ENCODE measurements at regions not wholly inside any gene's neighbourhood (a gene's known extent, or its start where the extent isn't known, plus 50 kb on each side); places are given as distances from the start of the nearest gene placed in this dataset.

DNA sequence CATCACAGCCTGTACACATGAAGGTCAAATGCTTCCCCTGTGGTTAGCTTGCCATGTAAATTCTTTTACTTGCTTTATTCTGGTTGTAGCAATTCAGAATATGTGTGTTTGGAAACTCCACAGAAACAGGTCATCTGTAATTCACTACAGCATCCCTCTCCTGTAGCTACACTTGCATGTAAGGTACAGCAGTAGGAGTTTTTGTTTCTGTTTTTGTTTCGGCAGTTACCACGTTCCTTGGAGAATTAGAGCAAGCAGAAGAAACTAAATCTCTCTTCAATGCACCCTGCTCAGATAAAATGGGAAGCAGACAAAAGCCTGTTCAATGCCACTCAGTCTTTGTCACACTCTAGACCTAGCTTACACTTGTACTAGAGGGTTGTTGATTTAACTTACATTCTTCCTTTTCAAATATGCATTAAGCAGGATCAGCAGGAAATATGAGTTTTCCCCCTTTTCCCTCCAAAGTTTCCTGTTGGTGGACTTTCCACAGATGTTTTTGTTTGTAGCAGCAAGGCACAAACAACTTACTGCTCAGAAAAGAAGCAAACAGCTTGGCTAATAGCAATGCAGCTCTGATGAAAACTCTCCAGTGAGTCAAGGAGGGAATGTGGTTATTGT, 80.9 kb downstream of the YIPF5 start:
- H3K4me3 ChIP-seq (ENCODE audit: low read depth, low read length) = no peak overlapping the region
- TF ChIP-seq, protein P1, sequence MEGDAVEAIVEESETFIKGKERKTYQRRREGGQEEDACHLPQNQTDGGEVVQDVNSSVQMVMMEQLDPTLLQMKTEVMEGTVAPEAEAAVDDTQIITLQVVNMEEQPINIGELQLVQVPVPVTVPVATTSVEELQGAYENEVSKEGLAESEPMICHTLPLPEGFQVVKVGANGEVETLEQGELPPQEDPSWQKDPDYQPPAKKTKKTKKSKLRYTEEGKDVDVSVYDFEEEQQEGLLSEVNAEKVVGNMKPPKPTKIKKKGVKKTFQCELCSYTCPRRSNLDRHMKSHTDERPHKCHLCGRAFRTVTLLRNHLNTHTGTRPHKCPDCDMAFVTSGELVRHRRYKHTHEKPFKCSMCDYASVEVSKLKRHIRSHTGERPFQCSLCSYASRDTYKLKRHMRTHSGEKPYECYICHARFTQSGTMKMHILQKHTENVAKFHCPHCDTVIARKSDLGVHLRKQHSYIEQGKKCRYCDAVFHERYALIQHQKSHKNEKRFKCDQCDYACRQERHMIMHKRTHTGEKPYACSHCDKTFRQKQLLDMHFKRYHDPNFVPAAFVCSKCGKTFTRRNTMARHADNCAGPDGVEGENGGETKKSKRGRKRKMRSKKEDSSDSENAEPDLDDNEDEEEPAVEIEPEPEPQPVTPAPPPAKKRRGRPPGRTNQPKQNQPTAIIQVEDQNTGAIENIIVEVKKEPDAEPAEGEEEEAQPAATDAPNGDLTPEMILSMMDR (IDR thresholded peaks at IDR 0.05; ENCODE audit: borderline replicate concordance, insufficient read depth, low read depth, low read length) = no peak

DNA sequence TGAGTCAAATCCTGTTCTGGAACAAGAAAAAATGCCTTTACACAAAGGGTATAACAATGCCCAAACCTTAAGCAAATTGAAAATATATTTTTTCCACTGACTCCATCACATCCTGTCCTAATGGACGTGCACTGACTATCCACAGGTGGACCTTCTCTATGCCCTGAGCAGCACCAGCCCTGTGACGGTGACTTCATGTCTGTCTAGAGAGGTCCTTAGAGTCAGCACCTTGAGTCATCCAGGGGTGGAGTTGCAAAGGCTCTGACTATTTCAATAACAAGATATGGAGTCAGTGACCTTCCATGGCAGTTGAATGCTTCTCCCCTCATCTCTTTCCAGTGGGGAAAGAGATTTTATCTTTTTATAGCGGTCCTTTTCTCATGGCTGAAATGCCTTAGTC, 78.0 kb downstream of the YIPF5 start:
- TF ChIP-seq, protein P1 (IDR thresholded peaks at IDR 0.05; ENCODE audit: borderline replicate concordance, insufficient read depth, low read depth, low read length) = no peak
- H3K4me3 ChIP-seq (ENCODE audit: low read depth, low read length) = no peak overlapping the region

DNA sequence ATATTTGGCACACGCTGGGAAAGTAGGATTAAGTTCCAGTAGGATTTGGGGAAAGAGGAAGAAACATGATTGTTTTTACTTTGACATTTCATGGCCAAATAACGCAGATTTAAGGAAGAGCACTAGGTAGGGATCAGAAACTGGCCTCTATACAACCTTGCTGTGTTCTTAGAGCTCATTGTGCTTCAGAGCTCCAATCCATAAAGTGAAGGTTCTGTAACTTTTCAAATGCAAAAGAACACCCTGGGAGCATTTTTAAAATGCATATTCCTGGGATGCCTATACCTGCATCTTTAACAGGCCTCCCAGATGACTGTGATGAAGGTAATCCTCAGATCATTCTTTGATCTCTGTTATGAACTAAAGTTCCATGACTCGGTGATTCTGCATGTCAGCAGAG, 77.1 kb downstream of the YIPF5 start:
- no peak overlapping the region for H3K4me3 ChIP-seq (ENCODE audit: low read depth, low read length)
- TF ChIP-seq, protein P1 (IDR thresholded peaks at IDR 0.05; ENCODE audit: borderline replicate concordance, insufficient read depth, low read depth, low read length) = no peak

DNA sequence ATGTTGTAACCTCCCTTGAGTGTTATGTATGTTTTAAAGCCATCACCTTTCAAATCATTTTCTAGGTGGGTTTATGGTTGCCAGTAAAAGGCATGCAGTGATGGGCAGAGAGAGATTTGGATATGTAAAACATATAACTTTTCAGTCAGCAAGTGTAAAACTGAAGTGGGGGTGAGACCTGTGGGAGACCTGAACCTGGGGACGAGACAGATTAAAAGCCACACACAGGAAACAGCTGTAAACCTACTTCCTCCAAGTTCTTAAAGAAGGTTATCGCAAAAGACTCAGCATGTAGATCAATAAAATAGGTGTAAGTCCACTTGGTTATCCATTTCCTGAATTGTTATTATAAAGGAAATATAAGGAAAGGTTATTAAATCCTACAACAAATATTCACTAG, 76.6 kb downstream of the YIPF5 start:
- TF ChIP-seq, protein P1 (IDR thresholded peaks at IDR 0.05; ENCODE audit: borderline replicate concordance, insufficient read depth, low read depth, low read length) = no peak
- H3K4me3 ChIP-seq (ENCODE audit: low read depth, low read length) = no peak overlapping the region

DNA sequence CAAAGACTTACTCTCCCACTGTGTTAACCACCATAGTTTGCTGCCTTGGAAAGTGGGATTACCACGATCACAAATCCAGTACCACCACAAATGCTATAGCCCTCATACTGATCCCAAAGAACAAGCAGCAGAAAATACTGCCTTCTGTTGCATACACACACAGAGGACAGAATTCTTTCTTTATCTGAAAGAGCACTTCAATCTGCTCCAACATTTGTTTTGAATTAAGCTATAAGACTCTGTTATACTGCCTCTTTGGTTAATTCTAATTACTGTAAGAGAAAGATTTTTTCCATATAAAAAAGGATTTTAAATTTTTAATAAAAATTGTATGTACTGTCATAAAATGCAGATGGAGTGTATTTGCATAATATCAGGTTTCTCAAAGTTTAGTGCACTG, 69.8 kb downstream of the YIPF5 start:
- no peak overlapping the region for H3K4me3 ChIP-seq (ENCODE audit: low read depth, low read length)
- TF ChIP-seq, protein P1 (IDR thresholded peaks at IDR 0.05; ENCODE audit: borderline replicate concordance, insufficient read depth, low read depth, low read length) = no peak

DNA sequence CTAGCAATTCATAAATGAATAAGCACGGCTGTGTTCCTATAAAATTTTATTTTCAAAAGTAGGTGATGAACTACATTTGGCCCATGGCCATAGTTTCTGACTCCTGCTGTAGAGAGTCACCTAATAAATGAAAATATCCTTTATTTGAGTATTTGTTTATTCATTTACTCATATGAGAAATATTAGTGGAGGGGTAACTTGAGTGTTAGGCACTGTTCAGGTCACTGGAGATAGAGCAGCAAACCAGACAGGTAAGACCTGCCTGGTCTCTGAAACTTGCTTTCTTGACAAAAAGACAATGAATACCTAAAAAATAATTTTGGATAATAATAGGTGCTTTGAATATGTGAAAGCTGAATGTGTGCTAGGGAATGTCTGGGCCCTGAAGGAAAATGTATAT, 68.8 kb downstream of the YIPF5 start:
- TF ChIP-seq, protein P1 (IDR thresholded peaks at IDR 0.05; ENCODE audit: borderline replicate concordance, insufficient read depth, low read depth, low read length) = no peak
- H3K4me3 ChIP-seq (ENCODE audit: low read depth, low read length) = no peak overlapping the region

DNA sequence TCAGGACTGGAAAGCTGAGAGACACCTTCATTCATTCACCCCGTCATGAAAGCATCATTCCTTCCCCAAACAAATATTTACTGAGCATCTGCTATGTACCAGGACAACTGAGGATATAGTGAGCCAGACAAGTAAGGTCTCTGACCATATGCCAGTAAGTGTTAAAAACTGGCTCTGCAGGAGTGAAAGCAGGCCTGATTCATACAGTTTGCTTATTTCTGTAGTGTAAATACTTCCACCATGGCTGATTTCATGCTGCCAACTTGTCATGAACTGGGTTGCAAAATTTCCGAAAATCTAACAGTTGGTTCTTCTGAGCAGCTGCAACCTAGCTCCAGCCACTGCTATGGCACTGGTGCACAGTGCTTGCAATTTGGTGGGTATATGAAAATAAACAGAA, 68.1 kb downstream of the YIPF5 start:
- TF ChIP-seq, protein P1 (IDR thresholded peaks at IDR 0.05; ENCODE audit: borderline replicate concordance, insufficient read depth, low read depth, low read length) = no peak
- no peak overlapping the region for H3K4me3 ChIP-seq (ENCODE audit: low read depth, low read length)

Data from GM12875 (cell line).